ENCODE measurements at regions not wholly inside any gene's neighbourhood (a gene's known extent, or its start where the extent isn't known, plus 50 kb on each side); places are given as distances from the start of the nearest gene placed in this dataset.

GRCh38 chr18:25729072-25729471 is 361.3 kb downstream of the SS18 start:
- no peak for TF ChIP-seq CTCF (conservative IDR thresholded peaks at IDR 0.05; ENCODE audit: low read depth, low read length)
- no peak for TF ChIP-seq SMC3 (IDR thresholded peaks at IDR 0.05; ENCODE audit: low read depth, low read length)

Measured in IMR-90 (cell line).